GM13976 (cell line): ENCODE measurements at regions not wholly inside any gene's neighbourhood (a gene's known extent, or its start where the extent isn't known, plus 50 kb on each side); places are given as distances from the start of the nearest gene placed in this dataset.

Experiments used
- DNase-seq: peaks from one replicate; pipeline ENCODE4 v3.0.0; 2012; ENCODE audit warnings: low spot score
- CTCF ChIP-seq: IDR thresholded peaks from 2 replicates; pipeline ENCODE4 v1.5.1; 2012; ENCODE audit warnings: borderline replicate concordance, mild to moderate bottlenecking; ENCODE audit not compliant: insufficient read depth; ENCODE audit errors: extremely low read depth, missing control alignments, control extremely low read depth
- in situ Hi-C: fragments of 300-500 bp; cut with MboI; formaldehyde crosslinking; loops from one replicate; pipeline ENCODE4 v1.12.0; 2022; ENCODE audit warnings: low sequenced_read_pairs, mixed read lengths, inconsistent platforms; ENCODE audit not compliant: unreplicated experiment

- in situ Hi-C loops, result no loop called here
- TF ChIP-seq CTCF, result no peak
- DNase-seq, result no peak
Measured at GRCh38 chr21:23394458-23394857, 2212.8 kb downstream of the MRPL39 start.

DNA sequence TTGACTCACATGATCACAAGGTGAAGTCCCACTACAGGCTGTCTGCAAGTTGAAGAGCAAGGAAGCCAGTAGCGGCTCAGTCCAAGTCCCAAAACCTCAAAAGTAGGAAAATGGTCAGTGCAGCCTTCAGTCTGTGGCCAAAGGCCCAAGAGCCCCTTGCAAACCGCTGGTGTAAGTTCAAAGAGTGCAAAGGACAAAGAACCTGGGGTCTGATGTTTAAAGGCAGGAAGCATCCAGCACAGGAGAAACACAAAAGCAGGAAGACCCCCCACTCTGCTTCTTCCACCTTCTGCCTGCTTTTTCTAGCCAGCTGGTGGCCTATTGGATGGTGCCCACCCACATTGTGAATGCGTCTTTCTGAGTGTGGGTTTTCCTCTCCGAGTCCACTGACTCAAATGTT, 2222.6 kb downstream of the MRPL39 start:
- TF ChIP-seq CTCF, result no peak
- no peak for DNase-seq
- in situ Hi-C loops, result no loop called here

- DNase-seq, result no peak
- in situ Hi-C loops, result no loop called here
- no peak for TF ChIP-seq CTCF
Measured at GRCh38 chr21:23374155-23374554, 2233.1 kb downstream of the MRPL39 start.

GRCh38 chr21:23356905-23357304, 2250.4 kb downstream of the MRPL39 start:
- TF ChIP-seq CTCF, result no peak
- in situ Hi-C loops, result no loop called here
- no peak for DNase-seq

- in situ Hi-C loops, result no loop called here
- TF ChIP-seq CTCF, result no peak
- no peak for DNase-seq
Measured at GRCh38 chr21:23316190-23316589, 2291.1 kb downstream of the MRPL39 start.

- no peak for TF ChIP-seq CTCF
- in situ Hi-C loops, result no loop called here
Measured at GRCh38 chr21:23308741-23309140, 2298.5 kb downstream of the MRPL39 start.

DNA sequence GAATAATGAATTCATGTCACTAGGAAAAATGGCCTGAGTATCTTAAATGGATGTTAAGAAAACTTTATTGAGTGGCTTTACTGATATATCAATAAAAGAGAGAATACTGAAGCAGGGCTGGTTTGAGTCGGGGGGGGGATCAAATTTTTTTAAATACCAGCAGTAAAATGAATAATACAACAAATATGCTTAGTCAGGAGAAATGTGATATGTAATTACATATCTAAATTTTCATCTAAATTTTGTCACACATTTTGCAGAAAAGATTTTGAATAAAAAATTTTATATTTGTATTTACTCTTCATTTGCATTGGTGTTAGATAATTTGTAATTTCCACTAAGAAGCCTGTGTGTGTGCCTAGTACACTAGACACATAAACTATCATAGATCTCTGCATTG, 2300.2 kb downstream of the MRPL39 start:
- in situ Hi-C loops, result no loop called here
- DNase-seq, result no peak
- TF ChIP-seq CTCF, result no peak

More at GRCh38 chr21:23308741-23309140, 2298.5 kb downstream of the MRPL39 start:
- DNase-seq, result no peak
